ENCODE measurements at regions not wholly inside any gene's neighbourhood (a gene's known extent, or its start where the extent isn't known, plus 50 kb on each side); places are given as distances from the start of the nearest gene placed in this dataset.

- TF ChIP-seq, protein P1, sequence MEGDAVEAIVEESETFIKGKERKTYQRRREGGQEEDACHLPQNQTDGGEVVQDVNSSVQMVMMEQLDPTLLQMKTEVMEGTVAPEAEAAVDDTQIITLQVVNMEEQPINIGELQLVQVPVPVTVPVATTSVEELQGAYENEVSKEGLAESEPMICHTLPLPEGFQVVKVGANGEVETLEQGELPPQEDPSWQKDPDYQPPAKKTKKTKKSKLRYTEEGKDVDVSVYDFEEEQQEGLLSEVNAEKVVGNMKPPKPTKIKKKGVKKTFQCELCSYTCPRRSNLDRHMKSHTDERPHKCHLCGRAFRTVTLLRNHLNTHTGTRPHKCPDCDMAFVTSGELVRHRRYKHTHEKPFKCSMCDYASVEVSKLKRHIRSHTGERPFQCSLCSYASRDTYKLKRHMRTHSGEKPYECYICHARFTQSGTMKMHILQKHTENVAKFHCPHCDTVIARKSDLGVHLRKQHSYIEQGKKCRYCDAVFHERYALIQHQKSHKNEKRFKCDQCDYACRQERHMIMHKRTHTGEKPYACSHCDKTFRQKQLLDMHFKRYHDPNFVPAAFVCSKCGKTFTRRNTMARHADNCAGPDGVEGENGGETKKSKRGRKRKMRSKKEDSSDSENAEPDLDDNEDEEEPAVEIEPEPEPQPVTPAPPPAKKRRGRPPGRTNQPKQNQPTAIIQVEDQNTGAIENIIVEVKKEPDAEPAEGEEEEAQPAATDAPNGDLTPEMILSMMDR (IDR thresholded peaks at IDR 0.05), result no peak
- no peak for TF ChIP-seq REST (IDR thresholded peaks at IDR 0.05; ENCODE audit: low read depth, low read length)
- TF ChIP-seq EP300 (IDR thresholded peaks at IDR 0.05; ENCODE audit: borderline replicate concordance in 1 of 2, low read depth in 1 of 2, low read length in 1 of 2), result no peak
- TF ChIP-seq, protein P2, sequence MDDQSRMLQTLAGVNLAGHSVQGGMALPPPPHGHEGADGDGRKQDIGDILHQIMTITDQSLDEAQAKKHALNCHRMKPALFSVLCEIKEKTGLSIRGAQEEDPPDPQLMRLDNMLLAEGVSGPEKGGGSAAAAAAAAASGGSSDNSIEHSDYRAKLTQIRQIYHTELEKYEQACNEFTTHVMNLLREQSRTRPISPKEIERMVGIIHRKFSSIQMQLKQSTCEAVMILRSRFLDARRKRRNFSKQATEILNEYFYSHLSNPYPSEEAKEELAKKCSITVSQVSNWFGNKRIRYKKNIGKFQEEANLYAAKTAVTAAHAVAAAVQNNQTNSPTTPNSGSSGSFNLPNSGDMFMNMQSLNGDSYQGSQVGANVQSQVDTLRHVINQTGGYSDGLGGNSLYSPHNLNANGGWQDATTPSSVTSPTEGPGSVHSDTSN (IDR thresholded peaks at IDR 0.05), result no peak
- TF ChIP-seq CHD2 (IDR thresholded peaks at IDR 0.05; ENCODE audit: low read length, partially characterized antibody), result no peak
- TF ChIP-seq TAF1 (IDR thresholded peaks at IDR 0.05; ENCODE audit: borderline replicate concordance, low read depth, low read length), result no peak
- no peak for TF ChIP-seq MXI1 (IDR thresholded peaks at IDR 0.05; ENCODE audit: low read depth, low read length)
- TF ChIP-seq POLR2AphosphoS5 (IDR thresholded peaks at IDR 0.05; ENCODE audit: low read depth, low read length), result no peak
- no peak for TF ChIP-seq GABPA (IDR thresholded peaks at IDR 0.05; ENCODE audit: low read depth)
- no peak for TF ChIP-seq EZH2phosphoT487 (IDR thresholded peaks at IDR 0.05; ENCODE audit: borderline replicate concordance, low read depth)
- no peak for TF ChIP-seq RAD21 (IDR thresholded peaks at IDR 0.05; ENCODE audit: low read length)
- TF ChIP-seq TCF12 (IDR thresholded peaks at IDR 0.05), result no peak
Observed at GRCh38 chr2:65668744-65669143, 236.3 kb upstream of the SPRED2 start.
